GM19035 (cell line): ENCODE measurements at regions not wholly inside any gene's neighbourhood (a gene's known extent, or its start where the extent isn't known, plus 50 kb on each side); places are given as distances from the start of the nearest gene placed in this dataset.
"Not testable (repeated sequence)": the region's sequence is repeated elsewhere in the genome, so short reads cannot be mapped to it uniquely, and the experiment has no call there.

Source experiments
- ATAC-seq: cut with Tn5 transposase; IDR thresholded peaks from one replicate; pipeline ENCODE4 v1.9.1; 2021; ENCODE audit not compliant: unreplicated experiment

GRCh38 chr5:143898916-143899591, 87.1 kb downstream of the HMHB1 start:
- no peak for ATAC-seq

DNA sequence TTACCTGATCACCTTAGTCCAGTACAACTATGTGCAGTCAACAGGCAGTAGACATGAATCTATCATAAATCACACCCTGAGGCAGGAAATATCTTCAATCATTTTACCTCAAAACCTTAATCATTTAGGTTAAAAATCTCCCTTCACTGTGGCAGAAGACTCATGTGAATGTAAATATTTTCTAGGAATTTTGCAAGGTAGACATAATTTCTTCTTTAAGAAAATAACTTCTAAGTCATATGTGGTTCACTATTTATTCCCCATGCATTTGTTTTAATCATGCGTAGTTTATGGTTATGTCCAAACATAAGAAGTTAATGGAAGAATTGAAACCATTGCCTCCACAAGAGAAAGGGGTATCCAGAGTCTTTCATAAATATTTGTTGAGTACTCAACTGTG, 97.0 kb downstream of the HMHB1 start:
- no peak for ATAC-seq

DNA sequence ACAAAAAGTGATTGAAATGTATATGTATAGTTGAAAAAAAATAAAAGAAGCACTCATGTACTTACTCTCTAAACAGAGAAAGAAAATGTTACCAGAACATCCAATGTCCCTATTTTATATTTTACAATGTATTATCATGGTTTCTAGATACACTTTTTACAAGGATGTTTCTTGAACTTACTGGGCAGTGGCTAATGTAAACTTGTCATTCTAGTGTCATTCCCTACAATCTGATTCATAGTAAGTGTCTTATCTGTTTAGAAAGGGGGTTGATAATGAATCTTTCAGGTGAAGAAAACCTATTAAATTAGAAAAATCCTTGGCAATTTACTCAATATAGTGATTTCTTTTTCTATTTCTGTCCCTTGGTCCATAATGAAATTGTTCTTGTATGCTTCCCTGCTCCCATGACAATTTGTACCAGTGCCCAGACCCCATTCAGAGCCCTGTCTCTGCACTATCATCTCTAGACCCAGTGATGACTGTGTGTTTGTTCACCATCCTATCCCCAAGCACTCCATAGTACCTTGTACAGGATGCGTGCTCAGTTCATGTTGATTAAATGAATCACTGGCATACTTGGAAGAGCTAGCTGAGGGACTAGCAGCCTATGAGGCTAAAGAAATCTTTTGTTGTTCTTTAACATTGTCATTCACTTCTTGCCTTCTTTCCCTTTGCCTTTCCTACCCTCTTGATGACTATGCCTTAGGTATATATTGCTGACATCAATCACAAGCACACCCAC, 101.2 kb downstream of the HMHB1 start:
- no peak for ATAC-seq

DNA sequence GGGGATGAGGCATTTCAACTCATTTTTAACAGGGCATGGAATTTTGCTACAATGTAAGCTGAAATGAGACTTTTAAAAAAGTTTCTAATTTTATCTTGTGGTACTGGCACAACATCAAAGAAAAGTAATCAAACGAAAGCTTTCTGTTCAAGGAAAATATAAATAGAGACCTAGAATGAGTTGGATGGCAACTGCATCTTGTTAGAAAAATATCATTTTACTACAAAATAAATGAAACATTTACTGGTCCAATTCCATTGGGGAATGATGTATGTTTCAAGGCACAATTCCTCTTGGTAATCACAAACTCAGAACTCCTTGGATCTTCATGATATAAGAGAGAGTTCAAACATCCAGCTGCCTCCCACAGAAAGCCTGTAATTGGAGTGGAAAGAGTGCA, 102.8 kb downstream of the HMHB1 start:
- no peak for ATAC-seq

DNA sequence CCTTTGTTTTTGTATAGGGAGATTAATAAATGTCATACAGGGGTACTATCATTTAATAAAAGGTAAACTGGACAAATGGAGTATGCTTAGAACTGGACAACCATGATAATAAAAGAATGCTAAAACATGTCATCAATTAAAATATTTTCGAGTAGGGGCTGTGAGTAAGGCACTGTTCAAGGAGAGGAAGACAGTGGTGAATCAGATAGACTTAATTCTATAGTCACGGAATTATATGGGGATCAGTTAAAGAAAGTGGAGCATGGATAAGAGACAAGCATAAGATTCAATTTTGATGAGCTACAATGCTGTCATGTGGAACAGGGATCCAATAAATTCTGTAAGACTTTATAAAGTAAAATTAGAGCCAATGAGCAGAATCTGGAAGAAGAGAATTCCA, 104.5 kb downstream of the HMHB1 start:
- ATAC-seq = no peak

DNA sequence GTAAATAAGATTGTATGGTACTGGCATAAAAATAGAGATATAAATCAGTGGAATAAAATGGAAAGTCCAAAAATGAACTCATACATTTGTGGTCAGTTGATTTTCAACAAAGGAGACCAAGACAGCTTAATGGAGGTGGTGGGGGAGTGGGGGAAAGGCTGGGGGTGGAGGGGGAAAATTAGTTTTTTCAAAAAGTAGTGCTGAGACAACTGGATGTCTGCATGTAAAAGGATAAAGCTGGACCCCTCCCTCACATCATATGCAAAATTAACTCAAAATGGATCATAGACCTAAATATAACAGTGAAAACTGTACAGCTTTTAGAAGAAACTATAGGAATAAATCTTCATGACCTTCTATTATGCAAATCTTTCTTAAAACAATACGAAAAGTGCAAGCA, 107.0 kb downstream of the HMHB1 start:
- no peak for ATAC-seq

- ATAC-seq = no peak
Observed at GRCh38 chr5:143920772-143921171, 108.8 kb downstream of the HMHB1 start.

DNA sequence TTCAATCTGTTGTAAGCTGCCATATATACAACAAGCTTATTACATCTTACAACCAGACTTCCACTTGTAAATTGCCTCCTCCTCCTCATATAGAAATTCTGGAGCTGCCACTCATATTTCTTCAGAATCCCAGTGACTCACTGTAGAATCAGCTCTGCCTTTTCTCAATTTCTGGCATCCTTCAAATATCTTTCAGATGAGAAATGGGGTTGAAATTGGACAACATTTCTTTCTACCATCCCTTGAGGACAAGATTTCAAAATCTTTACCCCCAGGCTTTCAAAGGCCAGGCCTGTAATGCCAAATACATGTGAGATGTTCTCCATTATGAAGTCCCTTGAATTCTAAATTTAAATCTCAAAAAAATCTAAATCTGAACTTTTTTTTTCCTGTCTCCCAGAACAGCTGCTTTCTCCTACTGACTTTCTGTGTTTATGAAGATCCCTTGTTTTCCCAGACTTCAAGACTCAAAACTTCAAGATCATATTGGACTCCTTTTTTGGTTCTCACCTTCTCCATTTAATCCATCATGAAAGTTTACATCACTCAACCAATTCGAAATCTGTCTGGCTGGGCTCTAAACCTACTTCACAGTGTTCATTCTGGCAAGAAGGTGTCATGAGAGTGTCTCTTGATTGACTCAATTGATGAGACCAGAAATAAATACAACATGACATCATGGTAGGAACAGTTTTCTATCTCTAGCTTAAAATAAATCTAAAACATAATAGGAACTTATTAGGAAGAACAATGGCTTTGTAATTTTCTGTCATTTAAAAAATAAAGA, 109.8 kb downstream of the HMHB1 start:
- ATAC-seq = no peak

GRCh38 chr5:143922718-143923117, 110.8 kb downstream of the HMHB1 start:
- no peak for ATAC-seq

DNA sequence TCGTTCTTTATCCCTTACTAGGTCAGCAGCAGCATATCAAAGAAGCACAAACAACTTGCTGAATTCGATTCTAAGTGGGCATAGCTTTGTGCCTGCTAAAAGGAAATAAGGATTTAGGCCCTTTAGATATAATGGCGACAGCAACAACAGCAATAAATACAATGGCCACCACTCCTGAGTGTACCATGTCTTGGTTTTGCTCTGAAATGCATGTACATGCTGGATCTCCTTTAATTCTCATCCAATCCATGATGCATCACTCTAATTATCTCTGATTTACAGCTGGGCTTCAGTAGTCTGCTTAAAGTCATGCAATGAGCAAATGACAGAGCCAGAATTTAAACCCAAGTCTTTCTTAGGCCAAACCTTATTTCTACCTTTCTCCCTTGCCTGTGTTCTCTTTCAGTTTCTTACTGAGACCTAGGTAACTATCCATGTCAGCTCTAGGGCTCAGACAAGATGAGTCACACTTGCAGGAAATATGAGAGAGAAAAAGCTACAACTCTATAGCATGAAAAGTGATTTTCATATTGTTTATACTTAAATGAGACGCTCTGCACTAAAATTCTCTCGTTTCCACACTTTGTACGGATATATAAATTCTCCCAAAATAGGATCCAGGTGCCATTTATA, 111.8 kb downstream of the HMHB1 start:
- ATAC-seq = peak; percentile 63

DNA sequence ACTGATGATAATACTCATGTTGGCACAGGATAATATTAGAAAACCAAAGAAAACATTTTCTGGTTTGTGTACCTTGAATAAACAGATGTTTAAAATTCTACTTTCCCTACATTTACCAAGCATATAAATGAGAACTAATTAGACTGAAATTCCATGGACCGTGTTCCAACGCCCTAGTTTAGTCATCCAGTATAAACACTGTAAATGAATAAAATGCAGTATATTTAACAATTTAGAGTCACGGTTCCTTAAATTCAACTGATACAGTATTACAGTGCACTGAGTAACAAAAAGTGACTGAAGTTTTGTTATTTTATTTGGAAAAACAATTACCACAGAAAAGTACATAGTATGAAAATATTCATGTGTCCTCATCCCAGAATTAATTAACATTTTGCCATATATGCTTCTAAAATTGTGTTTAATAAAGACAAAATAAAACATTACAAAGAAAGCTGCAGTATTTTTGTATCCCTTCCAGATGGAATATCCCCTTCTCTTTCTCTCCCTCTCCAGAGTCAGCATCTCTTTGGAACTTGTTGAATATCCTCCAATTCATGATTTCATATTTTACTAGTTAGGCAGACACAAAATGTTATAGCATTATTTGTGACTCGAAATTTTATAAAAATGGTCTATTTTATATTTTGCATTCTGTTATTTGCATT, 112.5 kb downstream of the HMHB1 start:
- no peak for ATAC-seq

GRCh38 chr5:143924979-143925325, 113.0 kb downstream of the HMHB1 start:
- not testable (repeated sequence) for ATAC-seq

- no peak for ATAC-seq
Observed at GRCh38 chr5:143929486-143929885, 117.5 kb downstream of the HMHB1 start.

DNA sequence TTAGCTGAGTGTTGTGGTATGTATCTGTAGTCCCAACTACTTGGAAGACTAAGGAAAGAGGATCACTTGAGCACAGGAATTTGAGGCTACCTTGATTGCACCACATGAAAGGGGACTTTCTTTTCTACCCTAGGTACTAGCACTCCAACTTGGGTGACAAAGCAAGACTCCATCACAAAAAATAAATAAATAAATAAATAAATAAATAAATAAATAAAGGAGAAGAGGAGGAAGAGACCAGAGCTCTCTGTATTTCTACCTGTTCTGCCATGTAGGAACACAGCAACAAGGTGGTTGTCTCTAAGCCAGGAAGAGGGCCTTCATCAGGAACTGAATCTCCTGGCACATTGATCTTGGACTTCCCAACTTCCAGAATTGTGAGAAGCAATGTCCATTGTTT, 118.6 kb downstream of the HMHB1 start:
- ATAC-seq = no peak

- ATAC-seq = no peak
Observed at GRCh38 chr5:143931476-143931875, 119.5 kb downstream of the HMHB1 start.

DNA sequence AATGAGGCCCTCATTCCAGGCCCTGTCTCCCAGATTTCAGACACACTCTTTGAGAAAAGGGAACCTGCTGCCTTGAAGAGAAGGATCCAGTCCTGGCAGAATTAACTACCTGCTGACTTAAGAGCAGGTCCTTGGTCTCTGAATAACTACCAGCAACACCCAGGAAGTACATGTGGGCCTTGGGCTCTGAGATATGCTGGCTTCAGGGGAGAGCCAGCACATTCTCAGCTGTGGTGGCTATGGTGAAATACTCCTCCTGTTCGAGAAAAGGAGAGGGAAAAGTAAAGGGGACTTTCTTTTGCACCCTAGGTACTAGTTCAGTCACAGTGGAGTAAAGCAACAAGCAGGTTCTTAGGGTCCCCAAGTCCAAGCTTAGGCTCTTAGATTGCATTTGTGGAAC, 120.0 kb downstream of the HMHB1 start:
- no peak for ATAC-seq

GRCh38 chr5:143932584-143932983, 120.6 kb downstream of the HMHB1 start:
- no peak for ATAC-seq

- ATAC-seq = no peak
Observed at GRCh38 chr5:143933451-143933850, 121.5 kb downstream of the HMHB1 start.

- no peak for ATAC-seq
Observed at GRCh38 chr5:143934821-143935220, 122.9 kb downstream of the HMHB1 start.

DNA sequence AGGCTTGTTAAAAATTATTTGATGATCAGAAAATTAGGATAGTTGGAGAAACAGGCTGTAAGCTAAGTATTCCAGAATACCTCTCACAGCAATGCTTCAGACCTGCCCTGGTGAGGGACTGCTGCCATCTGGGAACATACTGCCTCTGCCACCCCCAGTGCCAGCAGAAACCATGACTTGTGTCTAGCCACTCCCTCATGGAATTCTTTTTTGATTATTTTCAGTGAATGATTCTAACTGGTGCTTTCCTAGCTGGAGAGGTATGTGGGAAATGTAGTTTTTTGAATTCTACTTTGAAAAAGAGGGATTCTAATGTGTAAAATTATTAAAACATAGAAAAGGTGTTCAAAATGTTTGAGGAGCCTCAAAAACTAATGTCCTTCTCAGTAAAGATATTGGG, 126.3 kb downstream of the HMHB1 start:
- ATAC-seq = no peak

GRCh38 chr5:143946837-143947236, 134.9 kb downstream of the HMHB1 start:
- ATAC-seq = no peak
